A549 (cell line): ENCODE measurements at regions not wholly inside any gene's neighbourhood (a gene's known extent, or its start where the extent isn't known, plus 50 kb on each side); places are given as distances from the start of the nearest gene placed in this dataset.

Source experiments
- ATAC-seq, 2 experiments: fragments of 200-7000 bp in 1 of 2; fragments of >200 bp in 1 of 2; cut with Nextera tagmentation in 1 of 2; cut with Tn5 transposase in 1 of 2; 3 replicates each; pipeline versions ENCODE4 v1.8.0 to v1.9.1; 2018 to 2020; ENCODE audit warnings: mild to moderate bottlenecking in 1 of 2, moderate library complexity in 1 of 2
- CTCF ChIA-PET: fragments of 300-600 bp; sonication (Branson Sonifier 250); formaldehyde crosslinking; extraction: SDS; loops from one replicate; lab custom pipeline; 2021; ENCODE audit warnings: antibody characterized with exemption, inconsistent platforms; lab: Yijun Ruan, JAX
- POLR2A ChIA-PET: fragments of 350-600 bp; formaldehyde crosslinking; extraction: SDS; loops from one replicate; lab custom pipeline; 2021; ENCODE audit warnings: antibody characterized with exemption, inconsistent platforms; lab: Yijun Ruan, JAX
- DNase-seq, 2 experiments: peaks; one replicate each; pipeline versions ENCODE4 v3.0.0 to v3.0.0-alpha.2; 2011 to 2016; ENCODE audit warnings: low read depth in 1 of 2, low spot score in 1 of 2
- FAIRE-seq: peaks from 2 replicates; lab custom pipeline; 2011; peaks lifted over from hg19 to GRCh38; lab: Jason Lieb, UNC
- H3K27ac ChIP-seq, 2 experiments: fragments of >200 bp; sonication (Bioruptor Twin); formaldehyde crosslinking; 3 replicates each; pipeline ENCODE4 v1.5.1; 2016 to 2017
- H3K4me1 ChIP-seq: fragments of >200 bp; sonication (Bioruptor Twin); formaldehyde crosslinking; 3 replicates; pipeline ENCODE4 v1.6.1; 2016
- H3K4me2 ChIP-seq: fragments of >200 bp; sonication (Bioruptor Twin); formaldehyde crosslinking; 3 replicates; pipeline ENCODE4 v1.6.1; 2016
- H3K4me3 ChIP-seq: fragments of >200 bp; sonication (Bioruptor Twin); formaldehyde crosslinking; 3 replicates; pipeline ENCODE4 v1.5.1; 2016
- H3K9me3 ChIP-seq: fragments of >200 bp; sonication (Bioruptor Twin); formaldehyde crosslinking; 3 replicates; pipeline ENCODE4 v1.6.1; 2016
- CEBPB ChIP-seq, 2 experiments: fragments of >200 bp in 1 of 2; sonication (Bioruptor Twin) in 1 of 2; formaldehyde crosslinking in 1 of 2; IDR thresholded peaks; 2 replicates each; pipeline ENCODE4 v1.6.1; 2012 to 2016
- CHD2 ChIP-seq: fragments of 150-350 bp; IDR thresholded peaks from 2 replicates; pipeline ENCODE4 v1.6.1; 2014; ENCODE audit warnings: low read length; ENCODE audit not compliant: partially characterized antibody
- CHD4 ChIP-seq: fragments of 200-600 bp; sonication (generic); IDR thresholded peaks from 2 replicates; pipeline ENCODE4 v1.6.1; 2016; ENCODE audit warnings: antibody characterized with exemption, mild to moderate bottlenecking, borderline replicate concordance
- EHF ChIP-seq: fragments of 250-450 bp; sonication (Bioruptor Pico); IDR thresholded peaks from 2 replicates; pipeline ENCODE4 v1.5.0; 2020; ENCODE audit warnings: mild to moderate bottlenecking
- EHMT2 ChIP-seq: fragments of 200-600 bp; sonication (generic); IDR thresholded peaks from 2 replicates; pipeline ENCODE4 v1.6.1; 2016; ENCODE audit warnings: antibody characterized with exemption, low read depth, mild to moderate bottlenecking, moderate library complexity
- ESRRA ChIP-seq: fragments of 150-350 bp; IDR thresholded peaks from 2 replicates; pipeline ENCODE4 v1.6.1; 2014; ENCODE audit warnings: mild to moderate bottlenecking, low read length, borderline replicate concordance
- HOXA7 ChIP-seq: fragments of 250-450 bp; sonication (Bioruptor Pico); IDR thresholded peaks from 2 replicates; pipeline ENCODE4 v1.5.0; 2020; ENCODE audit warnings: mild to moderate bottlenecking, moderate library complexity
- HOXB13 ChIP-seq: fragments of 250-450 bp; sonication (Bioruptor Pico); IDR thresholded peaks from 2 replicates; pipeline ENCODE4 v1.5.0; 2020; ENCODE audit warnings: low read depth, mild to moderate bottlenecking, moderate library complexity
- MAFK ChIP-seq: fragments of 450-650 bp; IDR thresholded peaks from 2 replicates; pipeline ENCODE4 v1.6.1; 2014; ENCODE audit not compliant: partially characterized antibody
- MYC ChIP-seq: IDR thresholded peaks from 2 replicates; pipeline ENCODE4 v1.6.1; 2012; ENCODE audit warnings: mild to moderate bottlenecking, inconsistent platforms, low read length, improper control_type of control experiment, borderline replicate concordance
- POLR2A ChIP-seq: IDR thresholded peaks from 2 replicates; pipeline ENCODE4 v1.6.1; 2012; ENCODE audit warnings: mild to moderate bottlenecking, low read length
- RFX5 ChIP-seq: fragments of 450-650 bp; IDR thresholded peaks from 2 replicates; pipeline ENCODE4 v1.7.1; 2014; ENCODE audit warnings: antibody characterized with exemption, mild to moderate bottlenecking, moderate library complexity
- RNF2 ChIP-seq: fragments of 200-600 bp; sonication (generic); IDR thresholded peaks from 2 replicates; pipeline ENCODE4 v1.6.1; 2016; ENCODE audit warnings: low read depth, mild to moderate bottlenecking, antibody characterized with exemption, moderate library complexity, borderline replicate concordance
- SREBF2 ChIP-seq: fragments of 450-650 bp; IDR thresholded peaks from 2 replicates; pipeline ENCODE4 v1.6.1; 2014; ENCODE audit warnings: mild to moderate bottlenecking, moderate library complexity
- TFCP2L1 ChIP-seq: fragments of 250-450 bp; sonication (Bioruptor Pico); IDR thresholded peaks from 2 replicates; pipeline ENCODE4 v1.5.0; 2021; ENCODE audit warnings: mild to moderate bottlenecking
- TP53 ChIP-seq: fragments of 250-450 bp; sonication (Bioruptor Pico); IDR thresholded peaks from 2 replicates; pipeline ENCODE4 v1.5.0; 2021; ENCODE audit warnings: mild to moderate bottlenecking, moderate library complexity
- ZNF302 ChIP-seq: fragments of 250-450 bp; sonication (Bioruptor Pico); IDR thresholded peaks from 2 replicates; pipeline ENCODE4 v1.9.0; 2021; ENCODE audit warnings: inconsistent platforms, mild to moderate bottlenecking, moderate library complexity
- ZSCAN20 ChIP-seq: fragments of 250-450 bp; sonication (Bioruptor Pico); IDR thresholded peaks from 2 replicates; pipeline ENCODE4 v1.8.0; 2022; ENCODE audit warnings: mild to moderate bottlenecking, moderate library complexity
- WGBS: methylation state at CpG from one replicate; pipeline ENCODE4 v1.1.6; 2017; ENCODE audit errors: missing lambda C conversion rate; 5-methylcytosine and 5-hydroxymethylcytosine counted together
- TF ChIP-seq, protein P1 (sequence below): fragments of >200 bp; sonication (Bioruptor Twin); formaldehyde crosslinking; IDR thresholded peaks from 2 replicates; pipeline ENCODE4 v1.6.1; 2016
- TF ChIP-seq, protein P2 (sequence below): fragments of 250-450 bp; sonication (Bioruptor Pico); IDR thresholded peaks from 2 replicates; pipeline ENCODE4 v1.5.0; 2020; ENCODE audit warnings: low read depth, mild to moderate bottlenecking, moderate library complexity

DNA sequence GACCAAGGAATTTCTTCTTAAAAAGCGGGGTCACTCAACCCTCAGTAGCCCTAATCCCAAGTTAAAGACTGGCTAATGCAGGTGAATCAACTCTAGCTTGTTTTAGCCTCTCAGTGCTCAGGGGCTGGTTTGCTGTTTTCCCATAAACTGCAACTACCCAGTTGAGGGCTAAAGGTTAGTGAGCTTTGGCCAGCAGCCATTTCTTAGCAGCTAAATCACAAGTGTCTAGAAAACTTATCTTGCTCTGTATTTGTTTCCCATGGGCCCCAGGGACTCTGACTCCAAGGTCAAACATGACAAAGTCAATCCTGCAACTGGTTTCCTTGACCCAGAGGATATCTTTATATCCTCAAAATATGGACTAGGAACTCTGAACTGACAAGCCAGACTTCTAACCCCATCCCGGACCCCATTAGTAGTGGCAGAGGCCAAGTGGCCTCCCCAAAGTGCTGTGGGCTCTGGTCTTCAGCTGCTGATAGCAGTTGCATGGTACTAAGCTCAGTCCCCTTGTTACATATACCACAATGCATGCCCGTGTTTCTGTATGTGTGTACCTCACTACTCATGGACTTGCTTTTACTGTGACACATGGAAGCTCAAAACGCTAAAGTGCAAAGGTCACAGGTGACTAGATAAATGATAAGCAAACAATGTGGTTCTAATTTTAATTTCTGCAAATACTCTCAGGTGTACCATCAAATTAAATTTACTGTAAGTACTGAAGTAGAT, 793.0 kb upstream of the IGFBP3 start:
- Histone ChIP-seq H3K27ac (peak overlapping the region in 1 of 2 experiments; percentile 53; a peak in 1 of 6 replicates), H3K4me1 (peaks cover 21% of the 10 kb centered on the region), H3K4me3 (no peak overlapping the region), H3K4me2 (peak overlapping the region; percentile 46), H3K9me3 (no peaks in the 10 kb centered on the region)
- no peak for FAIRE-seq
- no peak for ATAC-seq
- POLR2A ChIA-PET, result interaction anchor here (0.5 kb wide), 1 partner anchor 18 kb away, joined by 3 read pairs; no protein-coding TSS in a partner anchor
- no peak for DNase-seq
- TF ChIP-seq TP53 (no peak), MAFK (no peak), HOXB13 (no peak), ZNF302 (CRISPR knock-in tag) (no peak), SREBF2 (no peak)
- CTCF ChIA-PET, result interaction anchor here (1.0 to 2.0 kb wide), 2 partner anchors 9 to 29 kb away, joined by 6 to 7 read pairs; no protein-coding TSS in a partner anchor
- 33% methylated on average over 4 of the region's 4 CpGs for WGBS

DNA sequence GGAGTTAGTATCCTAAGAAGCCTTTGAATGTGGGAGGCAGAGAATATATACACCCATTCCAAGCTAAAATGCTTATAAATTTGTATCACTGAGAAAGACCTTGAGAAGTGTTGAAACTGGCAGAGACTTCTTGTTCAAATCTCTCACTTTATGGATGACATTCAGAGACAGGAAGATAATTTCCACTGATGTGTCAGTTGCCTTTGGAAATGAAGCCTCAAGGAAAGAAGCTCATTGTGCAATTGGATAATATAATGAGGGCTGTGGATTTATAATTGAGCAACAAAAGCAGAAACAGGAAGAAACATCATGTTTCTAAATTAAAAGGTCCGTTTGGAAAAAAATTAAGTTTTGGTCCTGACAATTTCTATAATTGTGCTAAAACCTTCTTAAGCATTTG, 789.9 kb upstream of the IGFBP3 start:
- WGBS, result 19% methylated on average over 1 of the region's 1 CpG
- no peak overlapping the region for H3K4me2 ChIP-seq
- DNase-seq, result no peak
- TF ChIP-seq ZSCAN20 (no peak), POLR2A (no peak), CHD4 (no peak), EHMT2 (no peak), MYC (no peak), CEBPB (IDR thresholded peaks at IDR 0.05) (no peak)
- TF ChIP-seq, all 56 proteins: peak for 0
- Histone ChIP-seq H3K4me1 (peaks cover 21% of the 10 kb centered on the region), H3K27ac (no peak overlapping the region), H3K4me3 (no peak overlapping the region), H3K9me3 (no peaks in the 10 kb centered on the region)
- FAIRE-seq (no peak), ATAC-seq (no peak)
- ChIA-PET CTCF (no interaction called here), POLR2A (no interaction called here)

DNA sequence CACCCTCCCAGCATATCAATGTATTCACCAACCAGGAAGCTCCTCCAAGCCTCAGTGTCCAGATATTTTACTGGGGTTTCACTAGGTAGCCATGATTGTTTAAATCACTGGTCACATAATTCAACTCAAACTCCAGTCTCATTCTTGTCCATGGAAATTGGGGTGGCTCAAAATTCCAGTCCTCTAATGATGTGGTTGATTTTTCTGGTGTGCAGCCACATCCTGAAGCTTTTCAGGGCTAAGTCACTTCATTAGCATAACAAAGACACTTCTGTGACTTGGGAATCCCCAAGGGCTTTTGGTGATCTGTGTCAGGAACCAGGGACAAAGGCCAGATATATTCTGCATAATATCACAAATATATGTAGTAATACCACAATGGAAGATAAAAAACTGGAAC, 786.9 kb upstream of the IGFBP3 start:
- Histone ChIP-seq H3K4me3 (no peak overlapping the region), H3K27ac (no peak overlapping the region), H3K4me1 (no peaks in the 10 kb centered on the region), H3K4me2 (no peak overlapping the region)
- FAIRE-seq (no peak), DNase-seq (no peak)
- no peak for TF ChIP-seq TFCP2L1 (CRISPR knock-in tag)
- TF ChIP-seq RNF2, result no peak
- TF ChIP-seq CEBPB (IDR thresholded peaks at IDR 0.05), result no peak
- TF ChIP-seq, all 56 proteins: peak for 0
- CTCF ChIA-PET, result interaction anchor here (0.6 to 0.9 kb wide), 2 partner anchors 35 to 275 kb away, joined by 3 read pairs; no protein-coding TSS in a partner anchor
- POLR2A ChIA-PET, result no interaction called here
- no peaks in the 10 kb centered on the region for H3K9me3 ChIP-seq
- ATAC-seq, result no peak

DNA sequence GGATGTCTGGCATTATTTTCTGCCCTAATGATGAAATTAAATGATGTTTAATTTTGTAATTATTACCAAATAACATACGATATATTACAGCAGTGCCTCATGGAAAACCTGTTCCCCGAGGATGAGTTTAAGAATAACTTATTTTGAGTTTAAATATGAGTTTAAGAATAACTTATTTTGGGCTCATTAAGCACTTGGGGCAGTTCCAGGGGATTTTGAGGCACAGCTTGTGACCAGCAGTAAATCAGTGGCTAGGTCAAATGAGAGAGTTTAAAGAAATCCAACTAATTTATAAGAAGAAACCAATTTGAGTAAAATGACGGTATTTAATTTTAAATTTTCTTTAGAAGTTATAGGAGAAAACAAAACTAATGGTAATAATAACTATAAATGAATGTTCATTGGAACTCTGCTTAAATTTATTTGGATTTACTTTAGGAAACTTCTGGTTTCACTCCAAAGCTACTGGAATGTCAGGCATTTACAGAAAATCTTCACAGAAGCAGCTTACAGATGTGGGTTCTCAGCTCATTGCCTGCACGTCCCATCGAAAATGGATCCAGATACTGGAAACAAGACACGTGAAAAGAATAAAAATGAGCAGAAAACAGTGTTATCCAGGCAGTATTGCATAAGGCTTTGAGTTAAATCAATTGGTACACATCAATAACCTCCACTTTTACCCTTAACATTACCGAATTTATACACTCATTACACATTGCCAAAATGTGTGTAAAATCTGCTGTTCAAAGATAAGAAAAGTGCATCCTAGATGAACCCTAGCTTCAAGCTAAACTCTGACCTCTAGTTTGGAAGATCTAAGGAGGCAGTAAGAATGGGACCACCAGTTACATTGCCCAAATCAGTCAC, 784.5 kb upstream of the IGFBP3 start:
- no peak for ATAC-seq
- CTCF ChIA-PET, result interaction anchor here (1.3 kb wide), 1 partner anchor 35 kb away, joined by 3 read pairs; no protein-coding TSS in a partner anchor
- POLR2A ChIA-PET, result no interaction called here
- H3K9me3 ChIP-seq, result no peaks in the 10 kb centered on the region
- no peak for FAIRE-seq
- H3K27ac ChIP-seq, result no peak overlapping the region
- H3K4me1 ChIP-seq, result no peaks in the 10 kb centered on the region
- WGBS, result 66% methylated on average over 7 of the region's 7 CpGs
- no peak for DNase-seq
- no peak overlapping the region for H3K4me3 ChIP-seq
- no peak for TF ChIP-seq RFX5
- TF ChIP-seq CHD2, result no peak
- TF ChIP-seq, protein P1, sequence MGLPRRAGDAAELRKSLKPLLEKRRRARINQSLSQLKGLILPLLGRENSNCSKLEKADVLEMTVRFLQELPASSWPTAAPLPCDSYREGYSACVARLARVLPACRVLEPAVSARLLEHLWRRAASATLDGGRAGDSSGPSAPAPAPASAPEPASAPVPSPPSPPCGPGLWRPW, result no peak
- TF ChIP-seq, protein P2, sequence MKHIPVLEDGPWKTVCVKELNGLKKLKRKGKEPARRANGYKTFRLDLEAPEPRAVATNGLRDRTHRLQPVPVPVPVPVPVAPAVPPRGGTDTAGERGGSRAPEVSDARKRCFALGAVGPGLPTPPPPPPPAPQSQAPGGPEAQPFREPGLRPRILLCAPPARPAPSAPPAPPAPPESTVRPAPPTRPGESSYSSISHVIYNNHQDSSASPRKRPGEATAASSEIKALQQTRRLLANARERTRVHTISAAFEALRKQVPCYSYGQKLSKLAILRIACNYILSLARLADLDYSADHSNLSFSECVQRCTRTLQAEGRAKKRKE (CRISPR knock-in tag), result no peak
- TF ChIP-seq EHF (CRISPR knock-in tag), result no peak
- no peak for TF ChIP-seq ESRRA
- no peak for TF ChIP-seq HOXA7 (CRISPR knock-in tag)
- TF ChIP-seq CEBPB (IDR thresholded peaks at IDR 0.05), result no peak
- no peak overlapping the region for H3K4me2 ChIP-seq
